ENCODE measurements at regions not wholly inside any gene's neighbourhood (a gene's known extent, or its start where the extent isn't known, plus 50 kb on each side); places are given as distances from the start of the nearest gene placed in this dataset.

- H3K4me3 ChIP-seq, result no peak overlapping the region
- ATAC-seq, result no peak
- H3K36me3 ChIP-seq (ENCODE audit: control insufficient read depth, insufficient read depth, low read length), result no peaks in the 10 kb centered on the region
- H3K4me1 ChIP-seq (replicated peaks in 1 of 2; ENCODE audit: control insufficient read depth in 2 of 2, insufficient read depth in 2 of 2, low read length in 2 of 2), result no peaks in the 10 kb centered on the region
- H3K4me2 ChIP-seq (ENCODE audit: insufficient read depth, low read length), result no peak overlapping the region
- intact Hi-C loops (cut with micrococcal nuclease), result no loop called here
- BruUV-seq (replicated peaks), result no TSS peak
- no peak overlapping the region for H3K9ac ChIP-seq (ENCODE audit: insufficient read depth in 1 of 2, low read depth in 2 of 2, low read length in 2 of 2)
- ChIA-PET POLR2A (interaction anchor here (0.7 kb wide), 1 partner anchor 1984 kb away, joined by 6 read pairs; no protein-coding TSS in a partner anchor), CTCF (ENCODE audit: low intra/inter-chr PET ratio) (no interaction called here)
- DNase-seq (ENCODE audit: extremely low read depth in 1 of 4, low spot score in 3 of 4), result no peak
- FAIRE-seq, result no peak
- H3K27me3 ChIP-seq (ENCODE audit: control insufficient read depth in 2 of 2, insufficient read depth in 2 of 2, low read length in 2 of 2), result no peaks in the 10 kb centered on the region
- H2AFZ ChIP-seq (ENCODE audit: low read depth, low read length), result no peak overlapping the region
- no peaks in the 10 kb centered on the region for H3K9me3 ChIP-seq (replicated peaks; ENCODE audit: control insufficient read depth, insufficient read depth, low read depth, low read length)
- no peaks in the 10 kb centered on the region for H4K20me1 ChIP-seq (replicated peaks; ENCODE audit: control insufficient read depth, insufficient read depth, low read length)
- in situ Hi-C loops (cut with MboI), result no loop called here
- no peak overlapping the region for H3K27ac ChIP-seq (ENCODE audit: extremely low read depth, low read depth, low read length)
- 0% methylated on average over 4 of the region's 4 CpGs for WGBS (ENCODE audit: insufficient coverage, low coverage, missing lambda C conversion rate)
- no peaks in the 10 kb centered on the region for H3K9me1 ChIP-seq (ENCODE audit: control insufficient read depth, insufficient read depth, low read length)
- H3K79me2 ChIP-seq (ENCODE audit: control insufficient read depth, insufficient read depth, low read length), result no peaks in the 10 kb centered on the region
- TF ChIP-seq RFX7 (CRISPR knock-in tag; IDR thresholded peaks at IDR 0.05), result no peak
- no peak for TF ChIP-seq SNIP1 (IDR thresholded peaks at IDR 0.05; ENCODE audit: low read depth)
- TF ChIP-seq MCM5 (IDR thresholded peaks at IDR 0.05; ENCODE audit: low read depth), result no peak
- TF ChIP-seq, protein P1, sequence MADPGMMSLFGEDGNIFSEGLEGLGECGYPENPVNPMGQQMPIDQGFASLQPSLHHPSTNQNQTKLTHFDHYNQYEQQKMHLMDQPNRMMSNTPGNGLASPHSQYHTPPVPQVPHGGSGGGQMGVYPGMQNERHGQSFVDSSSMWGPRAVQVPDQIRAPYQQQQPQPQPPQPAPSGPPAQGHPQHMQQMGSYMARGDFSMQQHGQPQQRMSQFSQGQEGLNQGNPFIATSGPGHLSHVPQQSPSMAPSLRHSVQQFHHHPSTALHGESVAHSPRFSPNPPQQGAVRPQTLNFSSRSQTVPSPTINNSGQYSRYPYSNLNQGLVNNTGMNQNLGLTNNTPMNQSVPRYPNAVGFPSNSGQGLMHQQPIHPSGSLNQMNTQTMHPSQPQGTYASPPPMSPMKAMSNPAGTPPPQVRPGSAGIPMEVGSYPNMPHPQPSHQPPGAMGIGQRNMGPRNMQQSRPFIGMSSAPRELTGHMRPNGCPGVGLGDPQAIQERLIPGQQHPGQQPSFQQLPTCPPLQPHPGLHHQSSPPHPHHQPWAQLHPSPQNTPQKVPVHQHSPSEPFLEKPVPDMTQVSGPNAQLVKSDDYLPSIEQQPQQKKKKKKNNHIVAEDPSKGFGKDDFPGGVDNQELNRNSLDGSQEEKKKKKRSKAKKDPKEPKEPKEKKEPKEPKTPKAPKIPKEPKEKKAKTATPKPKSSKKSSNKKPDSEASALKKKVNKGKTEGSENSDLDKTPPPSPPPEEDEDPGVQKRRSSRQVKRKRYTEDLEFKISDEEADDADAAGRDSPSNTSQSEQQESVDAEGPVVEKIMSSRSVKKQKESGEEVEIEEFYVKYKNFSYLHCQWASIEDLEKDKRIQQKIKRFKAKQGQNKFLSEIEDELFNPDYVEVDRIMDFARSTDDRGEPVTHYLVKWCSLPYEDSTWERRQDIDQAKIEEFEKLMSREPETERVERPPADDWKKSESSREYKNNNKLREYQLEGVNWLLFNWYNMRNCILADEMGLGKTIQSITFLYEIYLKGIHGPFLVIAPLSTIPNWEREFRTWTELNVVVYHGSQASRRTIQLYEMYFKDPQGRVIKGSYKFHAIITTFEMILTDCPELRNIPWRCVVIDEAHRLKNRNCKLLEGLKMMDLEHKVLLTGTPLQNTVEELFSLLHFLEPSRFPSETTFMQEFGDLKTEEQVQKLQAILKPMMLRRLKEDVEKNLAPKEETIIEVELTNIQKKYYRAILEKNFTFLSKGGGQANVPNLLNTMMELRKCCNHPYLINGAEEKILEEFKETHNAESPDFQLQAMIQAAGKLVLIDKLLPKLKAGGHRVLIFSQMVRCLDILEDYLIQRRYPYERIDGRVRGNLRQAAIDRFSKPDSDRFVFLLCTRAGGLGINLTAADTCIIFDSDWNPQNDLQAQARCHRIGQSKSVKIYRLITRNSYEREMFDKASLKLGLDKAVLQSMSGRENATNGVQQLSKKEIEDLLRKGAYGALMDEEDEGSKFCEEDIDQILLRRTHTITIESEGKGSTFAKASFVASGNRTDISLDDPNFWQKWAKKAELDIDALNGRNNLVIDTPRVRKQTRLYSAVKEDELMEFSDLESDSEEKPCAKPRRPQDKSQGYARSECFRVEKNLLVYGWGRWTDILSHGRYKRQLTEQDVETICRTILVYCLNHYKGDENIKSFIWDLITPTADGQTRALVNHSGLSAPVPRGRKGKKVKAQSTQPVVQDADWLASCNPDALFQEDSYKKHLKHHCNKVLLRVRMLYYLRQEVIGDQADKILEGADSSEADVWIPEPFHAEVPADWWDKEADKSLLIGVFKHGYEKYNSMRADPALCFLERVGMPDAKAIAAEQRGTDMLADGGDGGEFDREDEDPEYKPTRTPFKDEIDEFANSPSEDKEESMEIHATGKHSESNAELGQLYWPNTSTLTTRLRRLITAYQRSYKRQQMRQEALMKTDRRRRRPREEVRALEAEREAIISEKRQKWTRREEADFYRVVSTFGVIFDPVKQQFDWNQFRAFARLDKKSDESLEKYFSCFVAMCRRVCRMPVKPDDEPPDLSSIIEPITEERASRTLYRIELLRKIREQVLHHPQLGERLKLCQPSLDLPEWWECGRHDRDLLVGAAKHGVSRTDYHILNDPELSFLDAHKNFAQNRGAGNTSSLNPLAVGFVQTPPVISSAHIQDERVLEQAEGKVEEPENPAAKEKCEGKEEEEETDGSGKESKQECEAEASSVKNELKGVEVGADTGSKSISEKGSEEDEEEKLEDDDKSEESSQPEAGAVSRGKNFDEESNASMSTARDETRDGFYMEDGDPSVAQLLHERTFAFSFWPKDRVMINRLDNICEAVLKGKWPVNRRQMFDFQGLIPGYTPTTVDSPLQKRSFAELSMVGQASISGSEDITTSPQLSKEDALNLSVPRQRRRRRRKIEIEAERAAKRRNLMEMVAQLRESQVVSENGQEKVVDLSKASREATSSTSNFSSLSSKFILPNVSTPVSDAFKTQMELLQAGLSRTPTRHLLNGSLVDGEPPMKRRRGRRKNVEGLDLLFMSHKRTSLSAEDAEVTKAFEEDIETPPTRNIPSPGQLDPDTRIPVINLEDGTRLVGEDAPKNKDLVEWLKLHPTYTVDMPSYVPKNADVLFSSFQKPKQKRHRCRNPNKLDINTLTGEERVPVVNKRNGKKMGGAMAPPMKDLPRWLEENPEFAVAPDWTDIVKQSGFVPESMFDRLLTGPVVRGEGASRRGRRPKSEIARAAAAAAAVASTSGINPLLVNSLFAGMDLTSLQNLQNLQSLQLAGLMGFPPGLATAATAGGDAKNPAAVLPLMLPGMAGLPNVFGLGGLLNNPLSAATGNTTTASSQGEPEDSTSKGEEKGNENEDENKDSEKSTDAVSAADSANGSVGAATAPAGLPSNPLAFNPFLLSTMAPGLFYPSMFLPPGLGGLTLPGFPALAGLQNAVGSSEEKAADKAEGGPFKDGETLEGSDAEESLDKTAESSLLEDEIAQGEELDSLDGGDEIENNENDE (IDR thresholded peaks at IDR 0.05; ENCODE audit: low read depth, low read length), result no peak
- no peak for TF ChIP-seq BMI1 (IDR thresholded peaks at IDR 0.05; ENCODE audit: low read length)
- TF ChIP-seq PTRF (tag; IDR thresholded peaks at IDR 0.05), result no peak
- no peak for TF ChIP-seq ZNF561 (CRISPR knock-in tag; conservative IDR thresholded peaks at IDR 0.05)
- TF ChIP-seq ZNF384 (IDR thresholded peaks at IDR 0.05; ENCODE audit: low read depth, low read length), result no peak
- no peak for TF ChIP-seq PTTG1 (tag; IDR thresholded peaks at IDR 0.05; ENCODE audit: low read depth)
- no peak for TF ChIP-seq ZNF507 (tag; conservative IDR thresholded peaks at IDR 0.05)
- no peak for TF ChIP-seq FOSL1 (tag; conservative IDR thresholded peaks at IDR 0.05)
- no peak for TF ChIP-seq ZNF589 (CRISPR knock-in tag; IDR thresholded peaks at IDR 0.05; ENCODE audit: low read depth)
- TF ChIP-seq CGGBP1 (CRISPR knock-in tag; IDR thresholded peaks at IDR 0.05), result no peak
- TF ChIP-seq RBBP5 (IDR thresholded peaks at IDR 0.05; ENCODE audit: borderline replicate concordance, insufficient read depth, low read length, poor library complexity, severe bottlenecking), result no peak
- no peak for TF ChIP-seq CBFA2T3 (IDR thresholded peaks at IDR 0.05)
Observed at GRCh38 chr18:60984510-60984909, 348.7 kb upstream of the CDH20 start.
